DND-41 (cell line): ENCODE measurements at regions not wholly inside any gene's neighbourhood (a gene's known extent, or its start where the extent isn't known, plus 50 kb on each side); places are given as distances from the start of the nearest gene placed in this dataset.

Experiments
- CTCF ChIP-seq: IDR thresholded peaks from 2 replicates; pipeline ENCODE4 v1.5.1; 2012; ENCODE audit warnings: borderline replicate concordance, low read length, moderate library complexity, mild to moderate bottlenecking; ENCODE audit not compliant: poor library complexity, severe bottlenecking; ENCODE audit errors: extremely low read depth
- EZH2 ChIP-seq: IDR thresholded peaks from 3 replicates; pipeline ENCODE4 v1.6.1; 2012; ENCODE audit warnings: borderline replicate concordance, low read depth, mild to moderate bottlenecking, moderate library complexity, low read length, inconsistent platforms; ENCODE audit not compliant: severe bottlenecking

- TF ChIP-seq CTCF: no peak
- TF ChIP-seq EZH2: no peak
Measured at GRCh38 chr11:10625982-10626311, 57.5 kb upstream of the LYVE1 start.
